ENCODE measurements at regions not wholly inside any gene's neighbourhood (a gene's known extent, or its start where the extent isn't known, plus 50 kb on each side); places are given as distances from the start of the nearest gene placed in this dataset.

GRCh38 chr9:29214154-29214689 lies 1640.9 kb upstream of the C9orf72 start:
- no peak for TF ChIP-seq CTCF (IDR thresholded peaks at IDR 0.05; ENCODE audit: control extremely low read depth, extremely low read depth, low read depth, missing control alignments)
- CTCF ChIA-PET = interaction anchor here (0.8 to 0.9 kb wide), 3 partner anchors 8 to 28 kb away, joined by 3 read pairs; no protein-coding TSS in a partner anchor
- POLR2A ChIA-PET = no interaction called here
- peak; percentile 12 for DNase-seq (ENCODE audit: extremely low spot score)

- CTCF ChIA-PET = interaction anchor here (0.9 kb wide), 1 partner anchor 10 kb away, joined by 3 read pairs; no protein-coding TSS in a partner anchor
- TF ChIP-seq CTCF (IDR thresholded peaks at IDR 0.05; ENCODE audit: control extremely low read depth, extremely low read depth, low read depth, missing control alignments) = no peak
- DNase-seq (ENCODE audit: extremely low spot score) = no peak
- POLR2A ChIA-PET = no interaction called here
Observed at GRCh38 chr9:29214690-29215253, 1641.5 kb upstream of the C9orf72 start.

GRCh38 chr9:29217966-29218365 lies 1644.7 kb upstream of the C9orf72 start:
- no peak for DNase-seq (ENCODE audit: extremely low spot score)
- CTCF ChIA-PET = no interaction called here
- POLR2A ChIA-PET = no interaction called here
- TF ChIP-seq CTCF (IDR thresholded peaks at IDR 0.05; ENCODE audit: control extremely low read depth, extremely low read depth, low read depth, missing control alignments) = no peak

GRCh38 chr9:29220596-29221251 lies 1647.4 kb upstream of the C9orf72 start:
- ChIA-PET CTCF (interaction anchor here (1.4 kb wide), 1 partner anchor 24 kb away, joined by 3 read pairs; no protein-coding TSS in a partner anchor), POLR2A (no interaction called here)
- TF ChIP-seq CTCF (IDR thresholded peaks at IDR 0.05; ENCODE audit: control extremely low read depth, extremely low read depth, low read depth, missing control alignments) = no peak
- DNase-seq (ENCODE audit: extremely low spot score) = no peak

GRCh38 chr9:29228558-29228957 lies 1655.3 kb upstream of the C9orf72 start:
- POLR2A ChIA-PET = no interaction called here
- CTCF ChIA-PET = no interaction called here

GRCh38 chr9:29230931-29231330 lies 1657.7 kb upstream of the C9orf72 start:
- no peak for TF ChIP-seq CTCF (IDR thresholded peaks at IDR 0.05; ENCODE audit: control extremely low read depth, extremely low read depth, low read depth, missing control alignments)
- CTCF ChIA-PET = interaction anchor here (1.1 kb wide), 1 partner anchor 20 kb away, joined by 3 read pairs; no protein-coding TSS in a partner anchor
- DNase-seq (ENCODE audit: extremely low spot score) = no peak
- POLR2A ChIA-PET = no interaction called here

More at GRCh38 chr9:29228558-29228957, 1655.3 kb upstream of the C9orf72 start:
- no peak for TF ChIP-seq CTCF (IDR thresholded peaks at IDR 0.05; ENCODE audit: control extremely low read depth, extremely low read depth, low read depth, missing control alignments)
- DNase-seq (ENCODE audit: extremely low spot score) = no peak

All from GM10248 (cell line).